ENCODE measurements at regions not wholly inside any gene's neighbourhood (a gene's known extent, or its start where the extent isn't known, plus 50 kb on each side); places are given as distances from the start of the nearest gene placed in this dataset.
"Not testable (repeated sequence)": the region's sequence is repeated elsewhere in the genome, so short reads cannot be mapped to it uniquely, and the experiment has no call there.

GRCh38 chr5:28961816-28962215 lies 1923.4 kb upstream of the CDH9 start:
- Mint-ChIP-seq H3K4me3 (no peak overlapping the region), H3K27ac (no peak overlapping the region), H3K9me3 (no peaks in the 10 kb centered on the region), H3K4me1 (no peaks in the 10 kb centered on the region), H3K27me3 (ENCODE audit: low read depth) (no peaks in the 10 kb centered on the region), H3K36me3 (ENCODE audit: low read depth) (no peaks in the 10 kb centered on the region)
- TF ChIP-seq CTCF (IDR thresholded peaks at IDR 0.05; ENCODE audit: unreplicated experiment in 3 of 3) = no peak

GRCh38 chr5:28958581-28958980 lies 1920.2 kb upstream of the CDH9 start:
- Mint-ChIP-seq H3K4me1 (no peaks in the 10 kb centered on the region), H3K27me3 (ENCODE audit: low read depth) (no peaks in the 10 kb centered on the region), H3K27ac (no peak overlapping the region), H3K4me3 (no peak overlapping the region), H3K9me3 (no peaks in the 10 kb centered on the region), H3K36me3 (ENCODE audit: low read depth) (no peaks in the 10 kb centered on the region)
- no peak for TF ChIP-seq CTCF (IDR thresholded peaks at IDR 0.05; ENCODE audit: unreplicated experiment in 3 of 3)

GRCh38 chr5:28957450-28957849 lies 1919.1 kb upstream of the CDH9 start:
- H3K27ac Mint-ChIP-seq = no peak overlapping the region

GRCh38 chr5:28954074-28954473 lies 1915.7 kb upstream of the CDH9 start:
- peaks cover 3% of the 10 kb centered on the region for H3K9me3 Mint-ChIP-seq
- no peaks in the 10 kb centered on the region for H3K27me3 Mint-ChIP-seq (ENCODE audit: low read depth)
- no peak for TF ChIP-seq CTCF (IDR thresholded peaks at IDR 0.05; ENCODE audit: unreplicated experiment in 3 of 3)
- H3K36me3 Mint-ChIP-seq (ENCODE audit: low read depth) = no peaks in the 10 kb centered on the region
- H3K4me1 Mint-ChIP-seq = no peaks in the 10 kb centered on the region
- H3K4me3 Mint-ChIP-seq = no peak overlapping the region
- no peak overlapping the region for H3K27ac Mint-ChIP-seq

More at GRCh38 chr5:28957450-28957849, 1919.1 kb upstream of the CDH9 start:
- H3K36me3 Mint-ChIP-seq (ENCODE audit: low read depth) = no peaks in the 10 kb centered on the region
- no peak overlapping the region for H3K4me3 Mint-ChIP-seq
- no peaks in the 10 kb centered on the region for H3K27me3 Mint-ChIP-seq (ENCODE audit: low read depth)
- H3K9me3 Mint-ChIP-seq = peaks cover 3% of the 10 kb centered on the region
- no peaks in the 10 kb centered on the region for H3K4me1 Mint-ChIP-seq
- no peak for TF ChIP-seq CTCF (IDR thresholded peaks at IDR 0.05; ENCODE audit: unreplicated experiment in 3 of 3)

GRCh38 chr5:28947865-28948264 lies 1909.5 kb upstream of the CDH9 start:
- TF ChIP-seq CTCF (IDR thresholded peaks at IDR 0.05; ENCODE audit: unreplicated experiment in 3 of 3) = no peak
- Mint-ChIP-seq H3K27ac (no peak overlapping the region), H3K36me3 (ENCODE audit: low read depth) (no peaks in the 10 kb centered on the region), H3K4me1 (no peaks in the 10 kb centered on the region), H3K9me3 (peaks cover 3% of the 10 kb centered on the region), H3K4me3 (no peak overlapping the region), H3K27me3 (ENCODE audit: low read depth) (no peaks in the 10 kb centered on the region)

GRCh38 chr5:28945859-28946258 lies 1907.5 kb upstream of the CDH9 start:
- no peaks in the 10 kb centered on the region for H3K9me3 Mint-ChIP-seq
- no peak overlapping the region for H3K27ac Mint-ChIP-seq
- no peaks in the 10 kb centered on the region for H3K27me3 Mint-ChIP-seq (ENCODE audit: low read depth)
- no peaks in the 10 kb centered on the region for H3K36me3 Mint-ChIP-seq (ENCODE audit: low read depth)
- no peaks in the 10 kb centered on the region for H3K4me1 Mint-ChIP-seq
- H3K4me3 Mint-ChIP-seq = no peak overlapping the region
- TF ChIP-seq CTCF (IDR thresholded peaks at IDR 0.05; ENCODE audit: unreplicated experiment in 3 of 3) = no peak

GRCh38 chr5:28929366-28929765 lies 1891.0 kb upstream of the CDH9 start:
- H3K4me3 Mint-ChIP-seq; H3K4me1 Mint-ChIP-seq; H3K27me3 Mint-ChIP-seq (ENCODE audit: low read depth); H3K27ac Mint-ChIP-seq; H3K36me3 Mint-ChIP-seq (ENCODE audit: low read depth); H3K9me3 Mint-ChIP-seq: not testable (repeated sequence)

- not testable (repeated sequence) for H3K27me3 Mint-ChIP-seq (ENCODE audit: low read depth); H3K4me3 Mint-ChIP-seq; H3K36me3 Mint-ChIP-seq (ENCODE audit: low read depth); H3K27ac Mint-ChIP-seq; H3K4me1 Mint-ChIP-seq; H3K9me3 Mint-ChIP-seq
Measured at GRCh38 chr5:28928327-28928790, 1890.0 kb upstream of the CDH9 start.

All from nephron (organoid).